SK-N-MC (cell line): ENCODE measurements at regions not wholly inside any gene's neighbourhood (a gene's known extent, or its start where the extent isn't known, plus 50 kb on each side); places are given as distances from the start of the nearest gene placed in this dataset.

Source experiments
- EZH2 ChIP-seq: fragments of 200-600 bp; sonication (generic); IDR thresholded peaks from one replicate; pipeline ENCODE4 v1.6.1; 2017; ENCODE audit warnings: antibody characterized with exemption
- FOXP2 ChIP-seq: optimal IDR thresholded peaks from 2 replicates; pipeline ENCODE3; 2011; ENCODE audit warnings: mild to moderate bottlenecking, moderate library complexity; ENCODE audit not compliant: insufficient read depth; ENCODE audit errors: extremely low read length, control extremely low read depth
- POLR2AphosphoS5 ChIP-seq: IDR thresholded peaks from 2 replicates; pipeline ENCODE4 v1.6.1; 2012; ENCODE audit warnings: mild to moderate bottlenecking, low read depth, low read length, borderline replicate concordance

- TF ChIP-seq EZH2 (no peak), POLR2AphosphoS5 (no peak), FOXP2 (no peak)
Measured at GRCh38 chr20:7742479-7742878, 197.8 kb downstream of the HAO1 start.
